Kidney epithelial cell (primary cell): ENCODE measurements at regions not wholly inside any gene's neighbourhood (a gene's known extent, or its start where the extent isn't known, plus 50 kb on each side); places are given as distances from the start of the nearest gene placed in this dataset.

Source experiments
- DNase-seq: peaks from one replicate; pipeline ENCODE4 v3.0.0-alpha.2; 2010; ENCODE audit warnings: low read depth
- H3K27me3 ChIP-seq: 2 replicates; pipeline ENCODE4 v1.6.0; 2011; ENCODE audit warnings: low read length; ENCODE audit not compliant: control insufficient read depth, insufficient read depth
- H3K36me3 ChIP-seq: 2 replicates; pipeline ENCODE4 v1.5.1; 2011; ENCODE audit warnings: low read length; ENCODE audit not compliant: control insufficient read depth, insufficient read depth
- H3K4me3 ChIP-seq: 2 replicates; pipeline ENCODE4 v1.5.1; 2011; ENCODE audit warnings: low read depth, mild to moderate bottlenecking, control low read depth, low read length
- CTCF ChIP-seq: IDR thresholded peaks from 2 replicates; pipeline ENCODE4 v1.5.1; 2011; ENCODE audit warnings: mild to moderate bottlenecking, moderate library complexity, low read length, control low read depth, inconsistent platforms; ENCODE audit not compliant: insufficient read depth, poor library complexity, severe bottlenecking

- peaks cover 13% of the 10 kb centered on the region for H3K27me3 ChIP-seq
- no peaks in the 10 kb centered on the region for H3K36me3 ChIP-seq
- H3K4me3 ChIP-seq, result no peak overlapping the region
- TF ChIP-seq CTCF, result no peak
- DNase-seq, result no peak
Measured at GRCh38 chr9:126556560-126557250, 57.0 kb upstream of the LMX1B start.

- no peak overlapping the region for H3K4me3 ChIP-seq
- H3K36me3 ChIP-seq, result no peaks in the 10 kb centered on the region
- TF ChIP-seq CTCF, result peak; percentile 98
- no peak for DNase-seq
- peaks cover 21% of the 10 kb centered on the region for H3K27me3 ChIP-seq
Measured at GRCh38 chr9:126558051-126558665, 55.6 kb upstream of the LMX1B start.

GRCh38 chr9:126559296-126559695 lies 54.4 kb upstream of the LMX1B start:
- H3K4me3 ChIP-seq, result no peak overlapping the region
- H3K36me3 ChIP-seq, result no peaks in the 10 kb centered on the region
- H3K27me3 ChIP-seq, result peaks cover 26% of the 10 kb centered on the region
- no peak for TF ChIP-seq CTCF
- no peak for DNase-seq

- no peak for DNase-seq
- Histone ChIP-seq H3K36me3 (no peaks in the 10 kb centered on the region), H3K4me3 (no peak overlapping the region), H3K27me3 (peaks cover 32% of the 10 kb centered on the region)
- TF ChIP-seq CTCF, result no peak
Measured at GRCh38 chr9:126561582-126561981, 52.1 kb upstream of the LMX1B start.

- no peak for TF ChIP-seq CTCF
- Histone ChIP-seq H3K36me3 (no peaks in the 10 kb centered on the region), H3K27me3 (peaks cover 25% of the 10 kb centered on the region), H3K4me3 (no peak overlapping the region)
- no peak for DNase-seq
Measured at GRCh38 chr9:126563556-126563955, 50.2 kb upstream of the LMX1B start.
